ENCODE measurements at regions not wholly inside any gene's neighbourhood (a gene's known extent, or its start where the extent isn't known, plus 50 kb on each side); places are given as distances from the start of the nearest gene placed in this dataset.

DNA sequence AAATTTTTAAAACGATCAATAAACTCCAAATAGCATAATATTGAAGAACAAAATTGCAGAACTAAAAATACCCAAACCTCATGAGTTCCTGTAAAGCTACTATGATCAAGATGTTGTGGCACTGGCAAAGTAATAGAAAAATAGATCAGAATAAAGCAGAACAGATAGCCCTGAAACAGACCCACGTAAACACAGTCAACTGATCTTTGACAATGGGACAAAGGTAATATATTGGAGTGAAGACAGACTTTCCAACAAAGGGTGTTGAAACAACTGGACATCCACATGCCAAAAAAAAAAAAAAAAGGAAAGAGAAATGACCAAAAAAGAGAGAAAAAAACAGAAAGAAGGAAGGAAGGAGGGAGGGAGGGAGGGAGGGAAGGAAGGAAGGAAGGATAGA lies 138.7 kb downstream of the IRS2 start:
- CTCF ChIA-PET, result no interaction called here
- ATAC-seq, result no peak
- no peak overlapping the region for H3K9ac ChIP-seq (ENCODE audit: low read length)
- H2AFZ ChIP-seq (ENCODE audit: low read depth, low read length, poor library complexity, severe bottlenecking), result no peak overlapping the region
- H3K4me3 ChIP-seq (replicated peaks in 1 of 2; ENCODE audit: low read depth in 1 of 2, low read length in 2 of 2), result no peak overlapping the region
- no peaks in the 10 kb centered on the region for H4K20me1 ChIP-seq (ENCODE audit: insufficient read depth)
- H3K4me1 ChIP-seq (ENCODE audit: control insufficient read depth in 1 of 2, insufficient read depth in 2 of 2, low read length in 2 of 2), result no peaks in the 10 kb centered on the region
- no peak for DNase-seq (ENCODE audit: low read depth, low spot score)
- no peak for TF ChIP-seq YY1 (IDR thresholded peaks at IDR 0.05; ENCODE audit: extremely low read depth, insufficient replicate concordance, low read depth, low read length)
- TF ChIP-seq CEBPB (IDR thresholded peaks at IDR 0.05; ENCODE audit: low read depth), result no peak
- TF ChIP-seq EZH2phosphoT487 (IDR thresholded peaks at IDR 0.05; ENCODE audit: borderline replicate concordance), result no peak
- no peak for TF ChIP-seq ZNF274 (IDR thresholded peaks at IDR 0.05; ENCODE audit: low read depth, low read length)
- no peak for TF ChIP-seq EGR1 (IDR thresholded peaks at IDR 0.05; ENCODE audit: low read depth)
- no peak for TF ChIP-seq CBX3 (IDR thresholded peaks at IDR 0.05; ENCODE audit: low read depth)
- TF ChIP-seq, protein P1, sequence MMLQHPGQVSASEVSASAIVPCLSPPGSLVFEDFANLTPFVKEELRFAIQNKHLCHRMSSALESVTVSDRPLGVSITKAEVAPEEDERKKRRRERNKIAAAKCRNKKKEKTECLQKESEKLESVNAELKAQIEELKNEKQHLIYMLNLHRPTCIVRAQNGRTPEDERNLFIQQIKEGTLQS (IDR thresholded peaks at IDR 0.05), result no peak
- TF ChIP-seq POLR2AphosphoS5 (IDR thresholded peaks at IDR 0.05; ENCODE audit: low read depth, low read length), result no peak
- TF ChIP-seq SRF (IDR thresholded peaks at IDR 0.05; ENCODE audit: low read depth), result no peak
- TF ChIP-seq POLR2A (IDR thresholded peaks at IDR 0.05; ENCODE audit: borderline replicate concordance, extremely low read depth, insufficient read depth, insufficient read length), result no peak
- no peak for TF ChIP-seq JUND (IDR thresholded peaks at IDR 0.05)
- TF ChIP-seq SIN3A (IDR thresholded peaks at IDR 0.05; ENCODE audit: low read depth), result no peak
- TF ChIP-seq SP1 (IDR thresholded peaks at IDR 0.05; ENCODE audit: low read depth), result no peak
- TF ChIP-seq, protein P2, sequence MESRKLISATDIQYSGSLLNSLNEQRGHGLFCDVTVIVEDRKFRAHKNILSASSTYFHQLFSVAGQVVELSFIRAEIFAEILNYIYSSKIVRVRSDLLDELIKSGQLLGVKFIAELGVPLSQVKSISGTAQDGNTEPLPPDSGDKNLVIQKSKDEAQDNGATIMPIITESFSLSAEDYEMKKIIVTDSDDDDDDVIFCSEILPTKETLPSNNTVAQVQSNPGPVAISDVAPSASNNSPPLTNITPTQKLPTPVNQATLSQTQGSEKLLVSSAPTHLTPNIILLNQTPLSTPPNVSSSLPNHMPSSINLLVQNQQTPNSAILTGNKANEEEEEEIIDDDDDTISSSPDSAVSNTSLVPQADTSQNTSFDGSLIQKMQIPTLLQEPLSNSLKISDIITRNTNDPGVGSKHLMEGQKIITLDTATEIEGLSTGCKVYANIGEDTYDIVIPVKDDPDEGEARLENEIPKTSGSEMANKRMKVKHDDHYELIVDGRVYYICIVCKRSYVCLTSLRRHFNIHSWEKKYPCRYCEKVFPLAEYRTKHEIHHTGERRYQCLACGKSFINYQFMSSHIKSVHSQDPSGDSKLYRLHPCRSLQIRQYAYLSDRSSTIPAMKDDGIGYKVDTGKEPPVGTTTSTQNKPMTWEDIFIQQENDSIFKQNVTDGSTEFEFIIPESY (IDR thresholded peaks at IDR 0.05; ENCODE audit: extremely low read depth, insufficient replicate concordance, low read length), result no peak
- H3K79me2 ChIP-seq (ENCODE audit: insufficient read depth, low read length), result no peaks in the 10 kb centered on the region
- no peaks in the 10 kb centered on the region for H3K9me3 ChIP-seq (ENCODE audit: control insufficient read depth in 1 of 2, insufficient read depth in 1 of 2, low read depth in 1 of 2, low read length in 2 of 2)
- H3K4me2 ChIP-seq (ENCODE audit: low read length), result no peak overlapping the region
- RAD21 ChIA-PET (ENCODE audit: low non-redundant PET in 1 of 2, low total read pairs in 2 of 2, uncharacterized antibody in 2 of 2, unreplicated experiment in 2 of 2), result no interaction called here
- POLR2A ChIA-PET, result no interaction called here
- H3K9me2 ChIP-seq (ENCODE audit: insufficient read depth), result no peaks in the 10 kb centered on the region
- intact Hi-C loops (cut with micrococcal nuclease), result no loop called here
- no TSS peak for BruUV-seq (replicated peaks)
- H3K36me3 ChIP-seq (ENCODE audit: control insufficient read depth in 1 of 2, insufficient read depth in 2 of 2, low read length in 2 of 2), result no peaks in the 10 kb centered on the region
- no peak overlapping the region for H3K27ac ChIP-seq (ENCODE audit: low read depth, low read length)
- no peaks in the 10 kb centered on the region for H3K27me3 ChIP-seq (ENCODE audit: insufficient read depth, low read length)

All from HCT116 (cell line).